Left colon (tissue), 2 donors: ENCODE measurements at regions not wholly inside any gene's neighbourhood (a gene's known extent, or its start where the extent isn't known, plus 50 kb on each side); places are given as distances from the start of the nearest gene placed in this dataset.
"Not testable (repeated sequence)": the region's sequence is repeated elsewhere in the genome, so short reads cannot be mapped to it uniquely, and the experiment has no call there.

Experiments used
- ATAC-seq: fragments of 200-7000 bp; cut with Tn5 transposase; one replicate; pipeline ENCODE4 v1.9.1; 2020; ENCODE audit warnings: mild to moderate bottlenecking, moderate library complexity
- DNase-seq, 2 donors: peaks; one replicate each; pipeline ENCODE4 v3.0.0-alpha.2; 2020
- intact Hi-C, 2 donors: fragments of 100-400 bp; cut with DNase I in 1 of 2; cut with micrococcal nuclease in 1 of 2; formaldehyde crosslinking; loops; one replicate each; pipeline versions ENCODE4 v1.11.2 to v1.14.0; 2022; cut with DNase I, micrococcal nuclease
- donor health status: DM: no; HTN: no; CAD: no.
- donor health status: DM: yes; HTN: yes; CAD: no.

GRCh38 chr16:59826767-59827166 lies 1092.7 kb upstream of the GOT2 start:
- no peak for ATAC-seq
- DNase-seq: no peak
- intact Hi-C loops: no loop called here

- intact Hi-C loops, DNase-seq, ATAC-seq: not testable (repeated sequence)
These were observed 1075.4 kb upstream of the GOT2 start for GRCh38 chr16:59809488-59809887.

GRCh38 chr16:59783191-59783590 lies 1049.1 kb upstream of the GOT2 start:
- DNase-seq (no peak), ATAC-seq (no peak)
- intact Hi-C loops: no loop called here

GRCh38 chr16:59773330-59773729 lies 1039.2 kb upstream of the GOT2 start:
- intact Hi-C loops: no loop called here
- no peak for ATAC-seq
- DNase-seq: no peak

GRCh38 chr16:59759296-59759695 lies 1025.2 kb upstream of the GOT2 start:
- ATAC-seq (no peak), DNase-seq (no peak)
- intact Hi-C loops: no loop called here

GRCh38 chr16:59758848-59759247 lies 1024.7 kb upstream of the GOT2 start:
- intact Hi-C loops: no loop called here
- no peak for ATAC-seq
- DNase-seq: no peak

GRCh38 chr16:59754854-59755253 lies 1020.7 kb upstream of the GOT2 start:
- DNase-seq: no peak
- no peak for ATAC-seq
- intact Hi-C loops: no loop called here

GRCh38 chr16:59749662-59750336 lies 1015.7 kb upstream of the GOT2 start:
- DNase-seq (no peak), ATAC-seq (no peak)
- intact Hi-C loops: no loop called here

- intact Hi-C loops: no loop called here
- DNase-seq (no peak), ATAC-seq (no peak)
These were observed 1014.4 kb upstream of the GOT2 start for GRCh38 chr16:59748531-59748930.

GRCh38 chr16:59743504-59743903 lies 1009.4 kb upstream of the GOT2 start:
- intact Hi-C loops: no loop called here
- ATAC-seq: no peak

GRCh38 chr16:59740858-59741257 lies 1006.7 kb upstream of the GOT2 start:
- intact Hi-C loops: no loop called here
- ATAC-seq (no peak), DNase-seq (no peak)

More at GRCh38 chr16:59743504-59743903, 1009.4 kb upstream of the GOT2 start:
- no peak for DNase-seq

- intact Hi-C loops: no loop called here
- ATAC-seq (no peak), DNase-seq (no peak)
These were observed 1003.2 kb upstream of the GOT2 start for GRCh38 chr16:59737274-59737673.

- no peak for ATAC-seq
- DNase-seq: no peak
- intact Hi-C loops: no loop called here
These were observed 999.2 kb upstream of the GOT2 start for GRCh38 chr16:59733321-59733720.

GRCh38 chr16:59729613-59730012 lies 995.5 kb upstream of the GOT2 start:
- no peak for DNase-seq
- ATAC-seq: no peak
- intact Hi-C loops: no loop called here

- no peak for ATAC-seq
- no peak for DNase-seq
- intact Hi-C loops: no loop called here
These were observed 985.0 kb upstream of the GOT2 start for GRCh38 chr16:59719121-59719520.

- intact Hi-C loops: no loop called here
- ATAC-seq (no peak), DNase-seq (no peak)
These were observed 973.5 kb upstream of the GOT2 start for GRCh38 chr16:59707436-59708226.

GRCh38 chr16:59701963-59702930 lies 968.1 kb upstream of the GOT2 start:
- ATAC-seq (no peak), DNase-seq (no peak)
- intact Hi-C loops: no loop called here

GRCh38 chr16:59699786-59700185 lies 965.7 kb upstream of the GOT2 start:
- DNase-seq (no peak), ATAC-seq (no peak)
- intact Hi-C loops: no loop called here

GRCh38 chr16:59698346-59699020 lies 964.4 kb upstream of the GOT2 start:
- DNase-seq: no peak
- intact Hi-C loops: no loop called here
- no peak for ATAC-seq
